GM19372 (cell line): ENCODE measurements at regions not wholly inside any gene's neighbourhood (a gene's known extent, or its start where the extent isn't known, plus 50 kb on each side); places are given as distances from the start of the nearest gene placed in this dataset.
"Not testable (repeated sequence)": the region's sequence is repeated elsewhere in the genome, so short reads cannot be mapped to it uniquely, and the experiment has no call there.

ENCODE experiments used
- ATAC-seq: cut with Tn5 transposase; IDR thresholded peaks from one replicate; pipeline ENCODE4 v1.9.1; 2021; ENCODE audit warnings: mild to moderate bottlenecking, low read depth, moderate library complexity; ENCODE audit not compliant: unreplicated experiment

GRCh38 chr12:17020765-17021164 is 414.8 kb upstream of the LMO3 start:
- no peak for ATAC-seq

- ATAC-seq: no peak
Measured at GRCh38 chr12:17017402-17017801, 411.4 kb upstream of the LMO3 start.

- ATAC-seq: no peak
Measured at GRCh38 chr12:17016116-17016864, 410.3 kb upstream of the LMO3 start.

GRCh38 chr12:17015501-17015900 is 409.5 kb upstream of the LMO3 start:
- no peak for ATAC-seq

GRCh38 chr12:17007442-17008040 is 401.6 kb upstream of the LMO3 start:
- ATAC-seq: not testable (repeated sequence)

GRCh38 chr12:16998538-16998937 is 392.6 kb upstream of the LMO3 start:
- ATAC-seq: not testable (repeated sequence)

- ATAC-seq: no peak
Measured at GRCh38 chr12:16984484-16984883, 378.5 kb upstream of the LMO3 start.

- no peak for ATAC-seq
Measured at GRCh38 chr12:16972923-16973770, 367.2 kb upstream of the LMO3 start.

- ATAC-seq: no peak
Measured at GRCh38 chr12:16962889-16963288, 356.9 kb upstream of the LMO3 start.

GRCh38 chr12:16955083-16955657 is 349.2 kb upstream of the LMO3 start:
- no peak for ATAC-seq

- no peak for ATAC-seq
Measured at GRCh38 chr12:16949871-16950667, 344.1 kb upstream of the LMO3 start.

GRCh38 chr12:16949371-16949770 is 343.4 kb upstream of the LMO3 start:
- ATAC-seq: no peak

- ATAC-seq: no peak
Measured at GRCh38 chr12:16946704-16947103, 340.7 kb upstream of the LMO3 start.

GRCh38 chr12:16939871-16940306 is 333.9 kb upstream of the LMO3 start:
- peak; percentile 98 for ATAC-seq

GRCh38 chr12:16927259-16927658 is 321.3 kb upstream of the LMO3 start:
- ATAC-seq: no peak

GRCh38 chr12:16920451-16920850 is 314.5 kb upstream of the LMO3 start:
- ATAC-seq: no peak

GRCh38 chr12:16919551-16919950 is 313.6 kb upstream of the LMO3 start:
- no peak for ATAC-seq

GRCh38 chr12:16914853-16915252 is 308.9 kb upstream of the LMO3 start:
- no peak for ATAC-seq

- ATAC-seq: no peak
Measured at GRCh38 chr12:16913832-16914490, 308.0 kb upstream of the LMO3 start.

GRCh38 chr12:16901946-16902345 is 296.0 kb upstream of the LMO3 start:
- ATAC-seq: no peak
